K562 (cell line): ENCODE measurements at regions not wholly inside any gene's neighbourhood (a gene's known extent, or its start where the extent isn't known, plus 50 kb on each side); places are given as distances from the start of the nearest gene placed in this dataset.

Experiments used
- ARID4B ChIP-seq: sonication (generic); formaldehyde crosslinking; IDR thresholded peaks from 2 replicates; pipeline ENCODE4 v1.8.0; 2022; ENCODE audit warnings: mild to moderate bottlenecking, missing genetic modification reagents
- CBX2 ChIP-seq: fragments of 200-600 bp; sonication (generic); IDR thresholded peaks from one replicate; pipeline ENCODE4 v1.6.1; 2012; ENCODE audit warnings: mild to moderate bottlenecking, low read length, inconsistent platforms; ENCODE audit not compliant: insufficient read depth, poor library complexity, severe bottlenecking
- CTCF ChIP-seq, 3 experiments: IDR thresholded peaks in 2 of 3; conservative IDR thresholded peaks in 1 of 3; 2 replicates each; pipeline ENCODE4 v1.5.1; 2011 to 2012; ENCODE audit warnings: low read length in 3 of 3, mild to moderate bottlenecking in 3 of 3, control low read depth in 2 of 3, improper control_type of control experiment in 1 of 3, inconsistent platforms in 1 of 3, low read depth in 1 of 3, mixed read lengths in 1 of 3, moderate library complexity in 1 of 3; ENCODE audit not compliant: insufficient read depth in 2 of 3
- ETV5 ChIP-seq: sonication (generic); formaldehyde crosslinking; IDR thresholded peaks from 2 replicates; pipeline ENCODE4 v1.4.0; 2020; ENCODE audit warnings: low read depth, mild to moderate bottlenecking, missing genetic modification reagents
- HMGXB4 ChIP-seq: sonication (generic); formaldehyde crosslinking; IDR thresholded peaks from 2 replicates; pipeline ENCODE4 v1.8.1; 2023; ENCODE audit warnings: mild to moderate bottlenecking, missing genetic modification reagents
- JUN ChIP-seq, 2 experiments: sonication (generic) in 1 of 2; formaldehyde crosslinking in 1 of 2; IDR thresholded peaks; 2 replicates each; pipeline versions ENCODE4 v1.6.1 to v1.8.0; 2012 to 2022; ENCODE audit warnings: borderline replicate concordance in 2 of 2, mild to moderate bottlenecking in 2 of 2, improper control_type of control experiment in 1 of 2, low read depth in 1 of 2, low read length in 1 of 2, missing genetic modification reagents in 1 of 2
- JUNB ChIP-seq: fragments of 450-650 bp; formaldehyde crosslinking; conservative IDR thresholded peaks from 2 replicates; pipeline ENCODE4 v1.4.0; 2020; ENCODE audit warnings: mild to moderate bottlenecking
- KAT8 ChIP-seq: fragments of 450-650 bp; IDR thresholded peaks from 2 replicates; pipeline ENCODE4 v1.6.1; 2016; ENCODE audit warnings: low read depth, mild to moderate bottlenecking
- MAFK ChIP-seq: IDR thresholded peaks from 2 replicates; pipeline ENCODE4 v1.6.1; 2011; ENCODE audit warnings: low read length, improper control_type of control experiment
- MAX ChIP-seq: sonication (generic); formaldehyde crosslinking; IDR thresholded peaks from 2 replicates; pipeline ENCODE4 v1.9.0; 2022; ENCODE audit warnings: mild to moderate bottlenecking, missing genetic modification reagents
- MLX ChIP-seq, 2 experiments: fragments of 450-650 bp in 1 of 2; sonication (generic) in 1 of 2; formaldehyde crosslinking; conservative IDR thresholded peaks; 2 replicates each; pipeline versions ENCODE4 v1.4.0 to v1.8.1; 2020 to 2022; ENCODE audit warnings: mild to moderate bottlenecking in 1 of 2, missing genetic modification reagents in 1 of 2
- ZKSCAN3 ChIP-seq: fragments of 250-450 bp; sonication (Bioruptor Pico); IDR thresholded peaks from 2 replicates; pipeline ENCODE4 v1.4.0; 2020
- ZKSCAN8 ChIP-seq: fragments of 200-800 bp; sonication (Bioruptor generic); IDR thresholded peaks from 2 replicates; pipeline ENCODE4 v1.6.1; 2016; ENCODE audit warnings: missing genetic modification characterization, missing compliant biosample characterization
- ZNF212 ChIP-seq: fragments of 450-650 bp; formaldehyde crosslinking; IDR thresholded peaks from 2 replicates; pipeline ENCODE4 v1.4.0; 2020; ENCODE audit warnings: mild to moderate bottlenecking

GRCh38 chr7:10677211-10677610, 296.5 kb upstream of the PHF14 start:
- TF ChIP-seq ETV5 (CRISPR knock-in tag) (no peak), ZKSCAN8 (CRISPR knock-in tag) (no peak), JUNB (CRISPR knock-in tag) (no peak), MAFK (no peak), ARID4B (no peak), CTCF (IDR thresholded peaks at IDR 0.05 in 2 of 3, conservative IDR thresholded peaks at IDR 0.05 in 1 of 3; ENCODE audit: insufficient read depth in 2 of 3, low read depth in 1 of 3, low read length in 3 of 3) (no peak), HMGXB4 (CRISPR knock-in tag) (no peak), CBX2 (no peak), MLX (CRISPR knock-in tag; conservative IDR thresholded peaks at IDR 0.05) (no peak), MAX (no peak), KAT8 (no peak), ZNF212 (CRISPR knock-in tag) (no peak), JUN (IDR thresholded peaks at IDR 0.05; ENCODE audit: borderline replicate concordance, low read depth, low read length) (no peak), JUN (CRISPR knock-in tag; IDR thresholded peaks at IDR 0.05; ENCODE audit: borderline replicate concordance) (no peak), ZKSCAN3 (CRISPR knock-in tag) (no peak)
